Retinal pigment epithelial cell (primary cell): ENCODE measurements at regions not wholly inside any gene's neighbourhood (a gene's known extent, or its start where the extent isn't known, plus 50 kb on each side); places are given as distances from the start of the nearest gene placed in this dataset.

Source experiments
- DNase-seq: peaks from one replicate; pipeline ENCODE4 v3.0.0-alpha.2; 2010; ENCODE audit warnings: low read depth
- H3K4me3 ChIP-seq: 2 replicates; pipeline ENCODE4 v1.5.1; 2011; ENCODE audit warnings: mild to moderate bottlenecking, low read length, control low read depth, moderate library complexity
- TF ChIP-seq, protein P1 (sequence below): conservative IDR thresholded peaks from 2 replicates; pipeline ENCODE4 v1.5.1; 2011; ENCODE audit warnings: low read depth, low read length, control low read depth, inconsistent platforms

DNA sequence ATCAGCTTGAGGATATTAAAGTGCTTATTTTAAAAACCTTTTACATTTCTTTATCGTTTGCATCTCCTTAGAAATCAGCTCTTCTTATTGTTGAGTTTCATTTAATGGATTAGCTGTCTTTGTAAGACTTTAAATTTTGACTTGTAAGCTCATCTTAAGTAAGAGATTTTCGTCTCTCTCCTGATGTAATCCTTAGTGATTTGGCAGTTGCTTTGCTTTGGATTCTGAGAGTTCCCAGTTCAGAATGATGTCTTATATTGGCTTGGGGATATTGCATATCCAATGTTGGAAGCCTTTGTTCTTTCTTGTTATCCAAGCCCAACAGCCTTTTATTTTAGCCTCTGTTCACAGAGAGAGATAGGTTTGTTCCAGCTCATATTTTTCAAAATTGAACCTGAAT lies 212.1 kb downstream of the ARL6IP6 start:
- DNase-seq: no peak
- TF ChIP-seq, protein P1, sequence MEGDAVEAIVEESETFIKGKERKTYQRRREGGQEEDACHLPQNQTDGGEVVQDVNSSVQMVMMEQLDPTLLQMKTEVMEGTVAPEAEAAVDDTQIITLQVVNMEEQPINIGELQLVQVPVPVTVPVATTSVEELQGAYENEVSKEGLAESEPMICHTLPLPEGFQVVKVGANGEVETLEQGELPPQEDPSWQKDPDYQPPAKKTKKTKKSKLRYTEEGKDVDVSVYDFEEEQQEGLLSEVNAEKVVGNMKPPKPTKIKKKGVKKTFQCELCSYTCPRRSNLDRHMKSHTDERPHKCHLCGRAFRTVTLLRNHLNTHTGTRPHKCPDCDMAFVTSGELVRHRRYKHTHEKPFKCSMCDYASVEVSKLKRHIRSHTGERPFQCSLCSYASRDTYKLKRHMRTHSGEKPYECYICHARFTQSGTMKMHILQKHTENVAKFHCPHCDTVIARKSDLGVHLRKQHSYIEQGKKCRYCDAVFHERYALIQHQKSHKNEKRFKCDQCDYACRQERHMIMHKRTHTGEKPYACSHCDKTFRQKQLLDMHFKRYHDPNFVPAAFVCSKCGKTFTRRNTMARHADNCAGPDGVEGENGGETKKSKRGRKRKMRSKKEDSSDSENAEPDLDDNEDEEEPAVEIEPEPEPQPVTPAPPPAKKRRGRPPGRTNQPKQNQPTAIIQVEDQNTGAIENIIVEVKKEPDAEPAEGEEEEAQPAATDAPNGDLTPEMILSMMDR: no peak
- no peak overlapping the region for H3K4me3 ChIP-seq

DNA sequence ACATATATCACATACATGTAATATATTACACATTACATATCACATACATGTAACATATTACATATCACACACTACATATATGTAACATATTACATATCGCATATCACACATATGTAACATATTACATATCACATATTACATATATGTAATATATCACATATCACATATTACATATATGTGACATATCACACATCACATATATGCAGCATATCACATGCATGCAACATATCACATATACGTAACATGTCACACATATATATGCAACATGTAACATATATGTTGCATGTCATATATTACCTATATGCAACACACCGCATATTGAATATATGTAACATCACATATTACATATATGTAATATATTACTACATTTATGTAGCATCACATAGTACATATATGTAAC lies 211.2 kb downstream of the ARL6IP6 start:
- no peak overlapping the region for H3K4me3 ChIP-seq
- TF ChIP-seq, protein P1: no peak
- no peak for DNase-seq

DNA sequence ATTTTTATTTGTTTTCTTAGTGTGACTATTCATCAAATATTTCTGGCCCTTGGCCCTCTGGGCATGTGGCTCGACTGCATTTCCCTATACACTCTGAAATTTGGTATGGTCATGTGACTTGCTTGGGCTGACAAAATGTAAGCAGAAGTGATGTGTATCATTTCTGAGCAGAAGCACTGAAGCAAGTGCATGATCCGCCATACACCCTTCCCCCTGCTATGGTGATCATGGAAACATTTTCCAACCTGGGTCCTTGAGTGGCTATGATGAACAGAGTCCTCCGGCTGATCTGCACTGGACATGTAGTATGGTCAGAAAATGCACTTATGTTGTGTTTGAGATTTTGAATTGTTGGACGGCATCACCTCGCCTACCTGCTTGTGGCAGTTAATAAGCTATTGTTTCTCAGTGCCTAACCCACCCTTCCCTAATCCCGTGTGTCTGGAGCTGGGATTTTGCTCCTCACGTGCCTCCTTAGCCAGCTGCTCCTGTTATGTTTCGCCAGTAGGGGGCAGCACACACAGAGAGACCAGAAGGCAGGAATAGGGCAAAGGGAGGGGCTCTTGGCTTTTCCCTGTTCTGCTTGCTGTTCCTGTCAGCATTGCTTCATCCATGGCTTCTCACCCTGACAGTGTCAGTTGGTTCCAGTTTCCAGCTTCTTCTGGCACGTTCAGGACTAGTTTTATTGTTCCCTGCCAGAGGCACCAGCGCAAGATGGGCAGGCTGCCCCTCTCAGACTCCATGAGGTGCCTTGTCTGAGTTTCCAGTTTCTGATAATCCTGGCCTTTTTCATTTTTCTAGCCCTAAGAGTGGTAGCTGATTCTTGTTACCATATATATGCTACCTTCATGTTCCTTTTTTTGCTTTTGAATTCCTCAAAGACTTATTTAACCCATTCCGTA lies 207.4 kb downstream of the ARL6IP6 start:
- DNase-seq: peak; percentile 12
- TF ChIP-seq, protein P1: peak; percentile 79

GRCh38 chr2:152924722-152925121 lies 206.3 kb downstream of the ARL6IP6 start:
- DNase-seq: no peak
- no peak overlapping the region for H3K4me3 ChIP-seq
- TF ChIP-seq, protein P1: no peak

More for the DNA sequence above, 207.4 kb downstream of the ARL6IP6 start:
- no peak overlapping the region for H3K4me3 ChIP-seq

- no peak overlapping the region for H3K4me3 ChIP-seq
- DNase-seq: no peak
- TF ChIP-seq, protein P1: no peak
These were observed 205.8 kb downstream of the ARL6IP6 start for GRCh38 chr2:152924219-152924618.

DNA sequence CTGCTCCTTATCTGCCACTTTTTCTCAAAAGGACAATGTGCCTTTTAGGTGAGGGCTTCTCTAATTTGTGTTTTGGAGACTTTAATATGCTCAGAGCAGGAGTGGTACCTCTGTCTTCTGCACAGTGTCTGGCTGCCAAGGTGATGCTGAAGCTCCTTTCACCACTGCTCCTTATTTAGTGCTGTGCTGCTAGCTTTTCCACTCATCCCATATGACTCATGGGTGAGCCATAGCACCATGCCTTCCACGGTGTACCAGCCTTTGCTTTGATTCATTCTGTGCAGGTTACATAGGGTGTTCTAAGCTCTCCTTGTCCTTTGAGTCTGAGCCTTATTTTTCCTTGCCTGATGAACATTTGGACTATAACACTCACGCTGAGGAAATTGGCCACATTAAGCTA lies 202.4 kb downstream of the ARL6IP6 start:
- no peak overlapping the region for H3K4me3 ChIP-seq
- no peak for DNase-seq
- TF ChIP-seq, protein P1: no peak

- no peak overlapping the region for H3K4me3 ChIP-seq
- DNase-seq: no peak
- TF ChIP-seq, protein P1: no peak
These were observed 192.6 kb downstream of the ARL6IP6 start for GRCh38 chr2:152910970-152911369.
